Natural killer cell (primary cell): ENCODE measurements at regions not wholly inside any gene's neighbourhood (a gene's known extent, or its start where the extent isn't known, plus 50 kb on each side); places are given as distances from the start of the nearest gene placed in this dataset.

Experiments used
- ATAC-seq, 3 donors: fragments of 150-1000 bp in 2 of 3; fragments of 200-7000 bp in 1 of 3; cut with Tn5 transposase; 1 replicate in 1 of 3; 2 replicates in 2 of 3; pipeline ENCODE4 v1.10.0; 2021; ENCODE audit warnings: mild to moderate bottlenecking in 2 of 3, moderate library complexity in 2 of 3
- DNase-seq, 2 donors: peaks; one replicate each; pipeline versions ENCODE4 v3.0.0 to v3.0.0-alpha.2; 2013 to 2021; ENCODE audit warnings: mixed read lengths in 1 of 2
- H3K27ac ChIP-seq: one replicate; pipeline ENCODE4 v1.5.1; 2013; ENCODE audit warnings: mild to moderate bottlenecking, low read length
- H3K27me3 ChIP-seq: one replicate; pipeline ENCODE4 v1.6.1; 2013; ENCODE audit warnings: low read length; ENCODE audit not compliant: control insufficient read depth, insufficient read depth
- H3K36me3 ChIP-seq: one replicate; pipeline ENCODE4 v1.6.1; 2013; ENCODE audit warnings: low read length; ENCODE audit not compliant: control insufficient read depth, insufficient read depth
- H3K4me1 ChIP-seq: one replicate; pipeline ENCODE4 v1.6.1; 2013; ENCODE audit warnings: low read length; ENCODE audit not compliant: control insufficient read depth, insufficient read depth
- H3K4me3 ChIP-seq: one replicate; pipeline ENCODE4 v1.5.1; 2013; ENCODE audit warnings: low read length
- H3K9me3 ChIP-seq: one replicate; pipeline ENCODE4 v1.6.1; 2013; ENCODE audit warnings: low read length; ENCODE audit not compliant: control insufficient read depth, insufficient read depth
- H3K27ac Mint-ChIP-seq, 2 donors: one replicate each; pipeline ENCODE4 v1.8.0; 2022; ENCODE audit warnings: mild to moderate bottlenecking in 2 of 2, mixed read lengths in 2 of 2, moderate library complexity in 1 of 2
- H3K27me3 Mint-ChIP-seq, 2 donors: one replicate each; pipeline ENCODE4 v1.8.0; 2022; ENCODE audit warnings: low read depth in 2 of 2, mixed read lengths in 2 of 2
- H3K36me3 Mint-ChIP-seq: one replicate; pipeline ENCODE4 v1.8.0; 2022; ENCODE audit warnings: mixed read lengths
- H3K4me1 Mint-ChIP-seq, 2 donors: one replicate each; pipeline ENCODE4 v1.8.0; 2022; ENCODE audit warnings: mixed read lengths in 2 of 2
- H3K4me3 Mint-ChIP-seq: one replicate; pipeline ENCODE4 v1.8.0; 2022; ENCODE audit warnings: mild to moderate bottlenecking, moderate library complexity, mixed read lengths
- H3K9me3 Mint-ChIP-seq, 2 donors: one replicate each; pipeline ENCODE4 v1.8.0; 2022; ENCODE audit warnings: mixed read lengths in 2 of 2
- CTCF ChIP-seq: fragments of 200-600 bp; IDR thresholded peaks from one replicate; pipeline ENCODE4 v1.8.0; 2022; ENCODE audit warnings: antibody characterized with exemption
- WGBS: methylation state at CpG from one replicate; pipeline ENCODE4 v1.1.7; 2013; ENCODE audit warnings: missing lambda C conversion rate; ENCODE audit not compliant: insufficient coverage; 5-methylcytosine and 5-hydroxymethylcytosine counted together
- intact Hi-C: fragments of 100-400 bp; cut with micrococcal nuclease; formaldehyde crosslinking; loops from one replicate; pipeline ENCODE4 v1.14.2; 2022

- no peaks in the 10 kb centered on the region for H3K27me3 Mint-ChIP-seq
- intact Hi-C loops: no loop called here
- Histone ChIP-seq H3K9me3 (no peaks in the 10 kb centered on the region), H3K36me3 (no peaks in the 10 kb centered on the region), H3K4me1 (no peaks in the 10 kb centered on the region), H3K27ac (no peak overlapping the region), H3K27me3 (no peaks in the 10 kb centered on the region), H3K4me3 (no peak overlapping the region)
- H3K27ac Mint-ChIP-seq: no peak overlapping the region
- no peak for TF ChIP-seq CTCF
- DNase-seq (no peak), ATAC-seq (no peak)
- 89% methylated on average over 4 of the region's 4 CpGs for WGBS
- H3K9me3 Mint-ChIP-seq: no peaks in the 10 kb centered on the region
- H3K4me3 Mint-ChIP-seq: no peak overlapping the region
- no peaks in the 10 kb centered on the region for H3K36me3 Mint-ChIP-seq
- no peaks in the 10 kb centered on the region for H3K4me1 Mint-ChIP-seq
Measured at GRCh38 chr12:97398704-97399103, 63.9 kb upstream of the RMST start.

GRCh38 chr12:97404093-97404492, 58.5 kb upstream of the RMST start:
- H3K4me1 Mint-ChIP-seq: no peaks in the 10 kb centered on the region
- DNase-seq (no peak), ATAC-seq (no peak)
- H3K27ac ChIP-seq: no peak overlapping the region
- H3K4me3 Mint-ChIP-seq: no peak overlapping the region
- no peaks in the 10 kb centered on the region for H3K36me3 ChIP-seq
- no peaks in the 10 kb centered on the region for H3K9me3 Mint-ChIP-seq
- no peaks in the 10 kb centered on the region for H3K4me1 ChIP-seq
- H3K9me3 ChIP-seq: no peaks in the 10 kb centered on the region
- no peaks in the 10 kb centered on the region for H3K27me3 Mint-ChIP-seq
- no peak overlapping the region for H3K4me3 ChIP-seq
- H3K27ac Mint-ChIP-seq: no peak overlapping the region
- intact Hi-C loops: no loop called here
- H3K27me3 ChIP-seq: no peaks in the 10 kb centered on the region
- TF ChIP-seq CTCF: no peak
- no peaks in the 10 kb centered on the region for H3K36me3 Mint-ChIP-seq
- 0% methylated on average over 1 of the region's 1 CpG for WGBS

- TF ChIP-seq CTCF: no peak
- 25% methylated on average over 2 of the region's 2 CpGs for WGBS
- intact Hi-C loops: no loop called here
- no peaks in the 10 kb centered on the region for H3K36me3 ChIP-seq
- H3K4me1 ChIP-seq: no peaks in the 10 kb centered on the region
- no peak overlapping the region for H3K27ac ChIP-seq
- DNase-seq (peak in 1 of 2 donors; percentile 11), ATAC-seq (no peak)
- no peak overlapping the region for H3K4me3 Mint-ChIP-seq
- no peak overlapping the region for H3K4me3 ChIP-seq
- H3K27me3 Mint-ChIP-seq: no peaks in the 10 kb centered on the region
- no peak overlapping the region for H3K27ac Mint-ChIP-seq
- no peaks in the 10 kb centered on the region for H3K9me3 ChIP-seq
- no peaks in the 10 kb centered on the region for H3K9me3 Mint-ChIP-seq
- no peaks in the 10 kb centered on the region for H3K36me3 Mint-ChIP-seq
- H3K4me1 Mint-ChIP-seq: no peaks in the 10 kb centered on the region
- no peaks in the 10 kb centered on the region for H3K27me3 ChIP-seq
Measured at GRCh38 chr12:97404543-97404942, 58.1 kb upstream of the RMST start.

- H3K4me1 Mint-ChIP-seq: no peaks in the 10 kb centered on the region
- no peak overlapping the region for H3K27ac ChIP-seq
- no peak overlapping the region for H3K4me3 ChIP-seq
- H3K36me3 Mint-ChIP-seq: no peaks in the 10 kb centered on the region
- TF ChIP-seq CTCF: no peak
- H3K9me3 ChIP-seq: no peaks in the 10 kb centered on the region
- DNase-seq: no peak
- H3K27me3 Mint-ChIP-seq: no peaks in the 10 kb centered on the region
- WGBS: 95% methylated on average over 3 of the region's 3 CpGs
- no peak overlapping the region for H3K4me3 Mint-ChIP-seq
- no peak for ATAC-seq
- no peaks in the 10 kb centered on the region for H3K27me3 ChIP-seq
- intact Hi-C loops: no loop called here
- H3K27ac Mint-ChIP-seq: no peak overlapping the region
- no peaks in the 10 kb centered on the region for H3K36me3 ChIP-seq
- H3K9me3 Mint-ChIP-seq: no peaks in the 10 kb centered on the region
- no peaks in the 10 kb centered on the region for H3K4me1 ChIP-seq
Measured at GRCh38 chr12:97408363-97408762, 54.2 kb upstream of the RMST start.
